Forelimb muscle (tissue), 1 donor: ENCODE measurements at regions not wholly inside any gene's neighbourhood (a gene's known extent, or its start where the extent isn't known, plus 50 kb on each side); places are given as distances from the start of the nearest gene placed in this dataset.

Experiments used
- DNase-seq: peaks from one replicate; pipeline ENCODE4 v3.0.0-alpha.2; 2013; ENCODE audit warnings: low read depth

DNA sequence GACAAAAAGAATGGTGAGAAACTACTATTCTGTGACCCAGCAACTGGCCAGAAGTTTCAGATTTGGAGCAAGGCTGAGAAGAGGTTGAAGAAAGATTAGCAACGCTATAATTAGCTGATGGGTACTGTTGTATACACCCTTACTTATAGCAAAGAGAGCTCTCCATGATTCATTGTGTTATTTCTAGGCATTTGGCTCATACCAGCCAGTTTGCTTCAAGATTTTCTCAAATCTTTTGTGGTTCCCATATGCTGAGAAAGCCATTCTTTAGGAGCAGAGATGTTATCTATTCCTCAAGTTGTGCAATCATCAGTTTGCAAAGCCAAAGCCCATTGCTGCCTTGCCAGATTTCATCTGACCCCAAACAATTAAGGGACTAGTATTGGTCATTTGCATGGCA, 179.4 kb downstream of the ETS1 start:
- no peak for DNase-seq

DNA sequence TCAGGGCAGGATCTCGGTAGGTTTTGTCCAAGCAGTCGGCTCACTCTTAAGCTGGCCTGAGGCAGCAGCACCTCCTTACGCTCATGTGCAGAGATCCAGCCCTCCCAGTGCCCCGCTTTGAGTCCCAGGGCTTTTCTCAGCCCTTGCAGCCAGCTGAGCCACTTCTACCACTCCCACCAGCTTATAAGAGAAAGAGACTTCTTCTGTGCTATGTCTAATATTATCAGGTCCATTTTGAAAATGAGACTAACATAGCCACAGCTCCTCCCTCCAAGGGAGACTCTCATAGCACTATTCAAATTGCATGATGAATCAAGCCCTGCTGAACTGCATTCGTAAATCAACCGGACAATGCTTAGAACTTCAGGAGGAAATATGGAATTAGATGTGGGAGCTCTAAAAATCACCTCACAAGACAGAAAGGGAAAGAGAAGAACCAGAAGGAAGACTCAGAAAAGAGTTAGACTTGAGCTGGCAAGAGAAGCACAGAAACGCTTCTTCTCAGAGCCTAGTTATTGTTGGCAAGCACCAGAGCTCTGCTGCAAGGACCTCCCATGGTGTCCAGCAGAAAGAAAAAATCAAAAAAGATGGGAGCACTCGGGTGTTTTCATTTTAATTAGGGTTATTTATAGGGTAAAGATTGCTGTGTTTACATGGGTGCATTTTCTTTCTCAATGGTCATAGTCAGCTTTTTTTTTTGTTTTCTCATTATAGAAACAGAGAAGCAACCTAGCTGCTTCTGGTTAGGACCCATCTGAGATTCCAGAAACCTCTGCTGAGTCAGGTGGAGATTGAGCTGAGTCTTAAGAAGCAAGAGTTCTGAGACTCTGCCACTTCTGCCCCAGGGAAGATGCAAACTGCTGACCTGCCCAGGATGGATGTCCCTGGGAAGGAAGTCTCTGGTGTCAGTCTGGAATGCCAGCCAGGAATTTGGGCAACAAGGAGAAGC, 181.4 kb downstream of the ETS1 start:
- DNase-seq: no peak

DNA sequence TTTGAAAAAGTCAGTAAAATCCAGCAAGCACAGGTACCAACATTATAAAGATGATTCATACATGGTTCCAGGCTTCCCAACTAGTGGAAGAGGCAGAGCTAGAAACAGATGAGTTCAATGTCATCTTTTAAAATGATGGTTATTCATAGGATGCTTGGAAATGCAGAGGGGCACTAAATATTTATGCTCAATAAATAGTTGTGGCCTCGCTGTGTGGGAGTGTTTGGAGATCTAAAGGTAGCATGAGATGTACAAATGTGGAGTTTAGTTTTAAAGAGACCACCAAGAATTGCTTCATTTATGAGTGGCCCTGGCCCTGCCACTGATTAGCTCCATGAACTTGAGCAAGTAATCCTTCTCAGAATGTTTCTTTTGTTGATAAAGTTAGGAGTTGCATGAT, 182.2 kb downstream of the ETS1 start:
- no peak for DNase-seq

DNA sequence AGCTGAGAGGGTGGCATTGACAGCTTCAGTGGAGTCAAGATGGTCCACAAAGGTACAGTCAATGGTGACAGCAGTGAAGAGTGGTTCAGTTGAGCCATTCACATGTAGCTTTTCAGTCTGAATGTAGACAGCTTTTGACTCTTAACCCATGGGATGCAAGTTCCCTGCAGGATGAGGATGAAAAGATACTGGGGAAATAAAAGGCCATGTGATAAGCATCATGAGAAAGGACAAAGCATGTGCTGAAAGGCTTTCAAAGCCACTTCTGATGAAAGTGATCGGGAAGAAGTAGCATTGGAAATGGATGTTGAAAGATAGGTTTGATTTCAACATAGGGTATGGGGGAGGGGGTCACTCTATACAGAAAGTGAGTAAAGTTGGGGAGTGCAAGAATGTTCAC, 182.9 kb downstream of the ETS1 start:
- DNase-seq: no peak

DNA sequence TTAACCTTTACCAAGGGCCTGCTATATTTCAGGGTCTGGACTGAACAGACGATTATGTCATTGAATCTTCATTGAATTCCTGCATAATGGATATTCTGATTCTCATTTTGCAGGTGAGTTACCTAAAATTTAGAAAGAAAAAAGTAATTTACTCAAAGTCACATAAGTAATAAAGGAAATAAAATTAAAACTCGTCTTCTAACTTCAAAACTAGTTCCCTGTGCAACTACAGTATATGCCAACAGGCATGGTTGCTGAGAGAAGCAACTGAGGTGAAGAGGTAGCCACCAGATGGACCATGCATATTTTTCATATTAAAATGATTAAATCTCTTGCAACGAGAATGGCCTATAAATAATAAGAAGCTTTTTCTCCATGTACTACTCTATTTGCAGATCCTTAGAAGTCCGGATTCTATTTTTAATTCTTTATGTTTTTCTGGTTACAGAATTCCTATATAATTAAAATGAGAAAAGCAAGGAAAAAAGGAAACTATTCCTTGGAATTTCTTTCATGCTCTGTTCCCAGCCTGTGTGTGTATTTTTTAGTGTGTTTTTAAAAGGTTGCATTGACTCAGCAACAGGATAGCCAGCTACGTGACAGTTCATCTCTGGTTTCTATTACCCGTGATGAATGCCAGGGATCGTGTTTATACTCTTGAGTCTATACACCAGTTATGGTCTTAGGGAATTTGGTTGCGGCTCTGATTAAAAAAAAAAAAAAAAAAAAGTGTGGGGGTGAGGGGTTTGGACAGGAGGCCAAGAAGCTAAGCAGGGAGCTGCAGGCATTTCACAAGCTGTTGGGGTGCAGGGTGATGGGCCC, 186.8 kb downstream of the ETS1 start:
- DNase-seq: no peak

DNA sequence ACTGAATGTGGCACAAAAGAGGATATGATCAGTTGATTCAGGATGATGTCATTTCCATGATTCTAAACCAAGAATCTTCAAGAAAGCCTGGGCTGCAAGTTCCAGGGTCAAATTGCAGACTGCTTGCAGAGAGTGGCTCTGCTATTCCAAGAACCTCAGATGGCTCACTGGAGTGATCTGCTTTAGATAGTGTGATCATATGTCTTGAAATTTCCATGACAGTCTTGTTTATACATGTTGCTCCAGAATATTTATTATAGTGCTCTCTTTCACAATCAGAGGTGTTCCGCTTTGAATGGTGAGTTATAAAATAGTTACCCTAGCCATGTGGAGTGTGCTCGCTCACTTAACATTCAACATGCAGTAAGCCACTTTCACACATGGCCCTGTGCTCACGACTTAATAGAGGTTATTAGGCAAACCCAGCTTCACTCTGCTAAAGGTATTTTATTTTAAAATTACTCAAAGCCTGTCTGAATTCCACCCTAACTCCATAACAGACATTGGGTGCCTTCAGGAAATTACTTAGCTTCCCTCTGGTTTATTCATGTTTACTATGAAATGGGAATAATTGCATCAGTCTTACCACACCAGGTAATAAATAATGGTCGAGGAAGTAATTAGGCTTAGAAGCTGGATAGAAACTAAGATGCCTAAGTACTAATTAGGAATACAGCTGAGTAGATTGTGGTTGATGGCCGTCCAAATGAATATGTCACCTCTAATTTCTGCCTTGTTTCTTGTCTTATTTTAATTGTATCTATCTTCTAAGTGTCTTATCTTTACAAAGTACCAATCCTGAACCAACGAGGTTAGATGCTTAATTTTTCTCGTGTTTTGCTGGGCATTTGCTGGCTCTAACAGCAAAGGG, 187.9 kb downstream of the ETS1 start:
- DNase-seq: no peak

DNA sequence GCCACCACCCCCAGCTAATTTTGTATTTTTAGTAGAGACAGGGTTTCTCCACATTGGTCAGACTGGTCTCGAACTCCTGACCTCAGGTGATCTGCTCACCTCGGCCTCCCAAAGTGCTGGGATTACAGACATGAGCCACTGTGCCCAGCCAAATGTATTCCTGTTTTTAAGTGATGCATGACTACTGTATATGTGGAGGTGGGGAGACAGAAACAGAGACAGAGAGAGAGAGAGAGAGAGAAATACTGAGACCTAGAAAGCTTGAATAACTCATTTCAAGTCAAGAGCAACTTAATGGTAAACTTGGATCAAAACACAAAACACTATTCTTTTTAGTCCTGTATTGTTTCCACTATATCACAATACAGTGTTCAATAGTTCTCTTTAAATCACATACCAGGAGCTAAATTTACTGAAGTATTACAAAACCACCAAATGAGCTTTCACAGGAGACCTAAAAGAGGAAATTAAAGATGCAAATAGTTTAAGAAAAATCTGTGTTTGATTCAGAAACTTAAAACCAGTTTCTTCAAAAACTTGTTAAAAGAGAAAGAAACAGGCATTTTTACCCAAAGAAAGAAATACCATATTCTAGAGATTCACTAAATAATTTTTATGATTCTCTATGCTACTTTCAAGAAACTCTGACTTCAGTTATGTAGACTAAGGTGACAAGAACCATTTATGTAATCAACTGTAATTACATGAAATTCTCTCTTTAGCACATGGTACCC, 188.7 kb downstream of the ETS1 start:
- DNase-seq: no peak

DNA sequence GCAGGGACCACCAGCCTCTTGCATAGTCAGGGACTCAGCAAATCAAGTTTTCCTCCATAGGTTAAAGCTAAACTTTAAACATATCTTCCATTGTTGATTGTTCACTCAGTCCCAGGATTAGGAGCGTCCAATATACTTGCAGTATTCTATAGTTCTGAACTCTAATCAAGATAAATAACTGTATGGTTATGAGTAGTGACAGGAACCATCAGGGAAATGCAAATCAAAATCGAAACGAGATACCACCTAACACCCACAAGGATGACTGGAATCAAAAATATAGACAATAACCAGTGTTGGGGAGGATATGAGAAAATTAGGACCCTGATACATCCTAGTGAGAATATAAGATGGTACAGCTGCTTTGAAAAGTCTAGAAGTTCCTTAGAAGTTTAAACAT, 190.0 kb downstream of the ETS1 start:
- no peak for DNase-seq

DNA sequence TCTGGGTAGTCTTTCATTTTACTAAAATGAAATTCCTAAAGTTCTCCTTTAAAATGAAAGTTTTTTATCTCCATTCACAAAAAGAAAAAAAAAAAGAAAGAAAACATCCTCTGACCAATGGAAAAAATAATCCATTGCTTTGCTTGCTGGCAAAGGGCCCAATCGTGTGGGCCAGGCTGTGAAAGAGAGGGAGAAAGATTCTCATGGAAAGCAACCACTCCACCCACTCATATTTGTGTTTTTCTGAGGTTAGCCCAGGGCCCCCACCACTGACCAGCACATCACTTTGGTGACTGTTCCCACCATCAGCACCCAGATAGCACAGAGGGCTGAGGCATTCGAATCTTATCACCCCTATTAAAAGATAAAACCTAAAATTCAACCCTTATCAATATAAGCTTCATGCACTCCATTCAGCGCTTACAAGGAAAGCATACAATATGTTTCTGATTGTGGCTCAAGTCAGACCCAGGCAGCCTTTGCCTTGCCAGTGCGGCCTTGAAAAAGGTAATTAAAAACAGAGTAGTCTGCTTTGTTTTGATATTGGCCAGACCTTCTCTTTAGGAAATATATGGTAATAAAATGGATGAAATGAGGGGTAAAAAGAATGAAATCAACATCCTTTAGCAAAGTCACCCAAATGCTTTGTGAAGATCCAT, 192.8 kb downstream of the ETS1 start:
- no peak for DNase-seq

DNA sequence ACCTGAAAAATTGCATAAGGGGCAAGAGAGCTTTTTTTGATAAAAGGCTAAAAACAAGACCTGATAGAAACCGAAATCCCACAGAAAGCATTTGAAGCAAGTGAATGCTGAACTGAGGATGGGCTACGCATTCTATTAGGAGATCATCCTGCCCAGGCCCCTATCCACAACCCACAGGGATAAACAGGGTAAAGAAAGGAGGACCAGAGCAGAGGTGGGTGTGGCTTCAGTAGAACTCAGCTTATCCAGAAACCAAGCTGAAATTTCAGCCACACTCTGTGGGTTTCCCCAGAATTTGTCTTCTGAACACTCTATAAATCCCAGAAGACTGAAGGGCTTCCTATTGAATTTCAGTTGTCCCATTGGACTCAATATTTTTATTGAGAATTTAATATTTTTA, 195.1 kb downstream of the ETS1 start:
- DNase-seq: no peak

DNA sequence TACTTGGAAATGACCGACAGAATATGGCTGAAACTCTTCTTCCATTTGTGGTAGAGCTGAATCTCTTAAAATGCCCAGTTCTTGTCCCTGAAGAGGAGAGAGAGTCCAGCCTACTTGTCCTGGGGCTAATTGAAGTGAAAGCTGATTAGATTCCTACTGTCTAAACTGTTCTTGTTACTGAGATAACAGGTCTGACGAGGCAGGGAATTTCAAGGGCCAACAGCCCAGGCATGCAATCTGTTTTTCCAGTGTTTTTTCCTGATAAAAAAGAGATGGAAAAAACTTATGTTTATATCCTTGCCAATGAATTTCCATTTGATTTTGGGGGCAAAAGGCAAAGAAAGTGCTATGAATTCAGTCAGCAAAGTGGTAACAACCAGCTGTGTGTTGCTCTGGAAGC, 195.5 kb downstream of the ETS1 start:
- DNase-seq: no peak

DNA sequence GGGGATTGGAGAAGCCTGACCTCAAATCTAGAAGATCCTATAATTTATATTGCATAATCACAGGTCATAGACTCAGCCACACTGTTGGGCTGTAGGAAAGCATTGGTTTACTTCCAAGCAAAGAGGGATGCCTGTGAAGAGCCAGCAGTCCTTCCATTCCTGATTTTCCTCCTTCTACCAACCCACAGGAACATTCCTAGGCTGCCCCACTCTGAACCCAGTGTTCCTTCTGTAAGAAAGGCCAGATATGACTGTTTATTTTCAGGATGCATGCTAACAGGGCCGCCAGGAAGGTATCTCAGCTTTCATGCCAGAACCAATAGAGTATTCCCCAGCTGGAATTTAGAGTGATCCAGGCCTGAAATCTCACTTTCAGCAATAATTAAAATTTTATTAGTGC, 197.1 kb downstream of the ETS1 start:
- DNase-seq: no peak

DNA sequence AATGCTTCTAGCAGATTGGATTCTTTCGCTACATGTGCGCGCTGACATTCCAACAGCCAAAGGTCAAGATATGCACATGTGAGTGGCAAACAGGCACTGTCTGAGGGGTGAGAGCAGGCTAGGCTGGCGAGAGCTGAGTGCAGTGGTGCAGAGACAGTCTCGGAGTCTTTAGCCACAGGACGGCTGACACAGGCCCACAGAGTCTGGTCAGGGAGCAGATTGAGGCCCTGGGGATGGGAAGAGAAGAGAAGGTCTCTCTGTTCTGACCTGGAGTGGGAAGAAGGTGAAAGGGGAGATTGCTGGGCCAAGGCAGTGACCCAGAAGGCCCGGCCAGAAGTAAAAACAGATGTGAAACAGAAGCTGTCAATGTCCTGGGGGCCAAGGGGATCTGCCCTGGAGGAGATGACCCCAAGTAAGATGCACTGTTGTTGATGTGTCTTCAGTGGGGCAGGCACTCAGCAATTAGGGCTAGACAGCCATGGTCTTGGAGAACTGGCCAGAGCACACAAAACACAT, 197.8 kb downstream of the ETS1 start:
- no peak for DNase-seq

DNA sequence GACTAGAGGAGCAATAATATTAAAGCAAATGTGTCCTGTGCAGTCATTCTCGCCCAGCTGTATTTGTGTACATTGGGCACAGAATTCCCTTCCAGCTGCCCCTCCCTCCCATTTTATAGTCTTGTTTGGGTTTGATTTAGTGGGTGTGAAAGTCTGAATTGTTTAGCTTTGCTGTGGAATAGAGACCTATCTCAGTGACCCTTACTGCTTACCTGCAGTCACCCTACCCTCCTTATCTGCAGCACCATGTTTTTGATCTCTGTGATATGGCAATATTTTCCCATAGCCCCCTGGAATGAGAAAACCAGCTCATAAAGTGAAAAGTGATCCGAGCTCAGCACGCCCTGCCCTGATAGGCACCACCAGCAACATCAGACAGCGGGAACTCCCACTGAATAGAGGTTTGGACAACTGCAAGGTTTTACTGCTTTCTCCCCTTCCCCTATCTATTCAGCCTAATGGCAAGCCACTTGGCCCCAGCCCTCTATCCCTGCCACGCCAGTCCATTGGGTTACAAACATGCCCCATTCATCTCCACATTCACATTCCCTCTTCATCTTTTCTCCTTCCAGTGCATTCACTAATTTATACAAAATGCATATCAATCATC, 199.0 kb downstream of the ETS1 start:
- no peak for DNase-seq

DNA sequence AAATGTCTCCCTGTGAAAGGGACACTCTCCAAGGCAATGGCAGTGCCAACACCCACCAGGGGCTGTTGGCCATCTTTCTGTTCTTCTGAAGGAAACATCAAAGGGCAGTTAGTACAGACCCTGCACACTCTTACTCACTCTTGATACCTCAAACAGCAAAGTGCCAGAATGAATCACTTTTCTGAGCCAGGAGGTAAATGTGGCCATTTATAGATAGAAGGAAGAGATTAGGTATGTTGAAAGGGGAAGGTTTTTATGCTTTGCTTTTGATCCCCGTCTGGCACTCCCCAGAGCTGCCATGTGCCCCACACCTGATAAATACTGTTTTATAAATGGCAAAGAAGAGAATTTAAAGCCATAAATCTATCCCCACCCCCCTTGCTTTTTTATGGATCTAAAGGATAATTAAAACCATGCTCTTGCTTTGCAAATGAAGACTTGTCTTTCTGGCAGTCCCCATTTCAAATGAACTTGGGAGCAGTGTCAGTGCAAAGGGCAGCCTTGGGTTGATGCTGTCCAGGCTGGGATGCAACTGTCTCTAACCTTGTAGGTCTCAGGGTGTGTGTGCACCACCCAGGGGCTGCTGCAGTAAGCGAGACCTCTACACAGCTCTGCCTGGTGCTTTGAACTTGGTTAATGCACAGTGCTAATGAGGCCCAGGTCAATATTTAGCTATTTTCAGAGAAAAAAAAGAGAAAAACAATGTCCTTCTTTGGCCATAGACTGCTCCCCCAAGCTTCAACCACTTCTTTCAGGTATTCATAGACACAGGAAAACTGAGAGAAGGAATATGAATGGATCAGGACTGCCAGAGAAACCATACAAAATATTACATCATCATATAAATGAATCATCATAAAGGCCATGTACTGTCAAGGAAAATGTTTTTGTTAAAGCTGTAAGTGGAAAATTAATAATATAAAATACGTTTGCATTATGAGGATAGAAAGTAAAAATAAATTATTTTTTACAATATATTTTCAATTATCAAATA, 207.5 kb downstream of the ETS1 start:
- no peak for DNase-seq

DNA sequence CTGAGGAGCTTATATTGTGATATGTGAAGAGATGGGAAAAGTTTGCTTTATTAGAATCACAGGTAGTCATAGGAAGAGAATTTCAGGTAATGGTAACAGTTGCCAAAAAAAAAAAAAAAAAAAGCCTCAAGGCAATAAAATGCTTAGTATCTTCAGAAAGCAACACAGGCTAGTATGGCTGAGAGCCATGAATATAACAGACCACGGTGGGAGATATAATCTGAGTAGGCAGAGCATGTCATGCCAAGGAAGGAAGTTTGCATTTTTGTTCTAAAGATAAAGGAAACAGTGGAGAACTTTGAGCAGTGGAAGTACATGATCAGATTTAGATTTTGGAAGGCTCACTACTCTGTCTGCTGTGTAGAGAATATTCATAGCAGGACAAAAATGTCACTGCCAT, 211.4 kb downstream of the ETS1 start:
- no peak for DNase-seq

DNA sequence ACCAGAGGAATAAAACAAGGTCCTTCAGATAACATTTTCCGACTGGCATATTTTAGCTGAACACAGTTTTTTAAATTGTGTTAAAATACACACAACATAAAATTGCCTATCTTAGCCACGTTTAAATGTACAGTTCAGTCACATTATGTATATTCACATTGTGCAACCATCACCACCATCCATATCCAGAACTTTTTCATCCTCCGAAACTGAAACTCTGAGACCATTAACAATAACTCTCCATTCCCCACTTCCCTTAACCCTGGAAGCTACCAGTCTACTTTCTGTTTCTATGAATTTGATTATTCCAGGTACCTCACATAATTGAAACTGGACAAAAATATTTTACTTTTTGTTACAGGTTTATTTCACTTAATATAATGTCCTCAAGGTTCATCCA, 213.3 kb downstream of the ETS1 start:
- no peak for DNase-seq

DNA sequence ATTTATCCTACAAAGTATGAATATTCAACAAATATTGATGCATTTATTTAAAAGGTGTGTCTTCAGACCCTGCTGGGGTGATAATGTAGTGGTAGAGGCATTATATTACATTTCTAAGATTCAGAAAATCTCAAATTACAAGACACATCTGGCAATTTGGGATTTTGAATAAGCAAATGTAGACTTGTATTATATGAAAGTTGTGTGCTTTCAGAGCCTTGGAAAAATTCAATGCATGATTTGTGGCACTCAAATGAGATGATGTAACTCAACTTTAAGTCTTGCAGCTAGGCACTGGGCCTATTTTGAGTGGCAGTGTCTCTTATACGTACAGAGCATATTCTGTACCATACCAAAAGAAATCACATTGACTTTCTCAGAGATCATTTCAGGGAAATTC, 214.4 kb downstream of the ETS1 start:
- no peak for DNase-seq

DNA sequence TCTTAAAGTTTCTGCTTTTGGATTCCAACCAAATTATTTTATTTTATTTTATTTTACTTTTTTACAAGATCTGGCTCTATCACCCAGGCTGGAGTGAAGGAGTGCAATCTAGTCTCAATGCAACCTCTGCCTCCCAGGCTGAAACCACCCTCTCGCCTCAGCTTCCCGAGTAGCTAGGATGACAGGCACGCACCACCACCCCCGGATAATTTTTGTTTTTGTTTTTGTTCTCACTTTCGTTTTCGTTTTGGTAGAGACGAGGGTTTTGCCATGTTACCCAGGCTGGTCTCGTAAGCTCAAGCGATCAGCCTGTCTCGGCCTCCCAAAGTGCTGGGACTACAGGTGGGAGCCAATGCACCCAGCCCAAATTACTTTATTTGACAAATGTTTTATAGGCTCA, 219.8 kb downstream of the ETS1 start:
- no peak for DNase-seq
